ENCODE measurements at regions not wholly inside any gene's neighbourhood (a gene's known extent, or its start where the extent isn't known, plus 50 kb on each side); places are given as distances from the start of the nearest gene placed in this dataset.

DNA sequence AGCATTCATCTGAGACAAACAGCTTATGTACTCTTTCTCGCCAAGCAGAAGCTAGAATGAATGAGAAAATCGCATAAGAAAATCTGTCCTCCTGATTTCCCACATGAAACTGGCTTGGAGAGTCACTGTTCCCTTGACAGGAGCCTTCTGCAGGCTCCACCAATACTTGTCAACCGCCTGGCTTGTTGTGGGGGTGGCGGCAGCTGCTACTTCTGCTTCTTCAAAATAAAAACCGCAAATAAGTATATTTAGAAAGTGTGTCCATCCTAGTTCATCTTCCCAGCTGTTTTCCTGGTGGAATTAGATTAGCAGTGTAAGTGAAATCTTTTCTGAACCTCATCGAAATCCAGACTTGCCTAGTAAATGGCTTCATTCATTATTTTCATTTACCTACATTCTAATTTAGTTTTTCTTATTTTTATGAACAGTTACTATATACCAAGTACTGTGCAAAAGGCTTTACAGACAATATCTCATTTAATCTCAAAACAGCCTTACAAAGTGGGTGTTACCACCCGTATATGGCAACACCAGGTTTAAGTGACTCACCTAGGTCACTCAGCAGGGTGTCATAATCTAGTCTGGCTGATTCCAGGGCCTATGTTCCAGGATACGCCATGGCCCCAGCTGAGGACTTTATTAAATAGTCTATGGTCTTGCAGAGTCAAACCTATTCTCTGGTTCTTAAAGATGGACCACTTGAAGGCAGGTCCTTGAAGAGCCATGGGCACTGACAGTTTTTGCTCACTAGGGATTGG lies 104.6 kb upstream of the IGFBP7 start:
- TF ChIP-seq MYC (IDR thresholded peaks at IDR 0.05; ENCODE audit: low read depth, low read length) (no peak), POLR2AphosphoS5 (IDR thresholded peaks at IDR 0.05; ENCODE audit: insufficient read depth, low read depth, low read length) (no peak), POLR2A (IDR thresholded peaks at IDR 0.05; ENCODE audit: low read depth, low read length) (no peak), EZH2 (IDR thresholded peaks at IDR 0.05; ENCODE audit: borderline replicate concordance, low read depth, low read length, severe bottlenecking) (no peak)
- TF ChIP-seq, protein P1, sequence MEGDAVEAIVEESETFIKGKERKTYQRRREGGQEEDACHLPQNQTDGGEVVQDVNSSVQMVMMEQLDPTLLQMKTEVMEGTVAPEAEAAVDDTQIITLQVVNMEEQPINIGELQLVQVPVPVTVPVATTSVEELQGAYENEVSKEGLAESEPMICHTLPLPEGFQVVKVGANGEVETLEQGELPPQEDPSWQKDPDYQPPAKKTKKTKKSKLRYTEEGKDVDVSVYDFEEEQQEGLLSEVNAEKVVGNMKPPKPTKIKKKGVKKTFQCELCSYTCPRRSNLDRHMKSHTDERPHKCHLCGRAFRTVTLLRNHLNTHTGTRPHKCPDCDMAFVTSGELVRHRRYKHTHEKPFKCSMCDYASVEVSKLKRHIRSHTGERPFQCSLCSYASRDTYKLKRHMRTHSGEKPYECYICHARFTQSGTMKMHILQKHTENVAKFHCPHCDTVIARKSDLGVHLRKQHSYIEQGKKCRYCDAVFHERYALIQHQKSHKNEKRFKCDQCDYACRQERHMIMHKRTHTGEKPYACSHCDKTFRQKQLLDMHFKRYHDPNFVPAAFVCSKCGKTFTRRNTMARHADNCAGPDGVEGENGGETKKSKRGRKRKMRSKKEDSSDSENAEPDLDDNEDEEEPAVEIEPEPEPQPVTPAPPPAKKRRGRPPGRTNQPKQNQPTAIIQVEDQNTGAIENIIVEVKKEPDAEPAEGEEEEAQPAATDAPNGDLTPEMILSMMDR (IDR thresholded peaks at IDR 0.05; ENCODE audit: extremely low read depth in 1 of 2, insufficient read depth in 1 of 2, low read depth in 1 of 2, low read length in 2 of 2): no peak
- TF ChIP-seq, protein P2, sequence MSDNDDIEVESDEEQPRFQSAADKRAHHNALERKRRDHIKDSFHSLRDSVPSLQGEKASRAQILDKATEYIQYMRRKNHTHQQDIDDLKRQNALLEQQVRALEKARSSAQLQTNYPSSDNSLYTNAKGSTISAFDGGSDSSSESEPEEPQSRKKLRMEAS (IDR thresholded peaks at IDR 0.05; ENCODE audit: insufficient read depth, insufficient read length): no peak

Data from endothelial cell of umbilical vein (primary cell).